WTC11 (cell line): ENCODE measurements at regions not wholly inside any gene's neighbourhood (a gene's known extent, or its start where the extent isn't known, plus 50 kb on each side); places are given as distances from the start of the nearest gene placed in this dataset.

ENCODE experiments used
- ERG ChIP-seq: fragments of 250-450 bp; sonication (Bioruptor Pico); IDR thresholded peaks from 2 replicates; pipeline ENCODE4 v1.8.0; 2021; ENCODE audit warnings: mild to moderate bottlenecking
- GRHL2 ChIP-seq: fragments of 250-450 bp; sonication (Bioruptor Pico); IDR thresholded peaks from 2 replicates; pipeline ENCODE4 v1.8.0; 2022; ENCODE audit warnings: mild to moderate bottlenecking, moderate library complexity; ENCODE audit not compliant: insufficient replicate concordance, severe bottlenecking
- RORB ChIP-seq: fragments of 250-450 bp; sonication (Bioruptor Pico); IDR thresholded peaks from 2 replicates; pipeline ENCODE4 v1.9.0; 2021; ENCODE audit warnings: mild to moderate bottlenecking
- ZNF671 ChIP-seq: fragments of 250-450 bp; sonication (Bioruptor Pico); IDR thresholded peaks from 2 replicates; pipeline ENCODE4 v1.8.0; 2021; ENCODE audit warnings: mild to moderate bottlenecking
- TF ChIP-seq, protein P1 (sequence below): sonication (generic); formaldehyde crosslinking; IDR thresholded peaks from 2 replicates; pipeline ENCODE4 v1.8.0; 2023; ENCODE audit warnings: missing genetic modification reagents
- TF ChIP-seq, protein P2 (sequence below): sonication (generic); formaldehyde crosslinking; IDR thresholded peaks from 2 replicates; pipeline ENCODE4 v1.8.1; 2023; ENCODE audit warnings: mild to moderate bottlenecking, moderate library complexity, missing genetic modification reagents

DNA sequence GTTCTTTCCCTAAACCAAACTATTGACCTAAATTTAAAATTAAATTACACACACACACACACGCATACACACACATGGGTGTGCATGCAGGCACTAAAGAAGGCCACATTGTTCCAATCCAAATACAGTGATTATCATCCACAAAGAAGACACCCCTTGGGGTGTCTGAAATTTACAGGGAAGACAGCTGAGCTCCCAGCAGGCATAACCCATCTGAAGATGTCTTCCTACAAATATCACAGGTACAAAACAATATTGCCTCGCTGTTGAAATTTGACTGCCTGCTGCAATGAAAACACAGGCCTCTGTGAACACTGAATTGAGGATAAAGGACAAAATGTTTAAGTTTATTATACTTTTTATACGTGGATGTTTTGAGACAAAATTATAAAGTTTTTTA lies 50.2 kb upstream of the SLC7A11 start (continued):
- TF ChIP-seq, protein P1, sequence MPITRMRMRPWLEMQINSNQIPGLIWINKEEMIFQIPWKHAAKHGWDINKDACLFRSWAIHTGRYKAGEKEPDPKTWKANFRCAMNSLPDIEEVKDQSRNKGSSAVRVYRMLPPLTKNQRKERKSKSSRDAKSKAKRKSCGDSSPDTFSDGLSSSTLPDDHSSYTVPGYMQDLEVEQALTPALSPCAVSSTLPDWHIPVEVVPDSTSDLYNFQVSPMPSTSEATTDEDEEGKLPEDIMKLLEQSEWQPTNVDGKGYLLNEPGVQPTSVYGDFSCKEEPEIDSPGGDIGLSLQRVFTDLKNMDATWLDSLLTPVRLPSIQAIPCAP (CRISPR knock-in tag) = no peak
- TF ChIP-seq ERG (CRISPR knock-in tag) = no peak
- TF ChIP-seq ZNF671 = no peak
- TF ChIP-seq GRHL2 (CRISPR knock-in tag) = no peak
- TF ChIP-seq RORB (CRISPR knock-in tag) = no peak
- TF ChIP-seq, protein P2, sequence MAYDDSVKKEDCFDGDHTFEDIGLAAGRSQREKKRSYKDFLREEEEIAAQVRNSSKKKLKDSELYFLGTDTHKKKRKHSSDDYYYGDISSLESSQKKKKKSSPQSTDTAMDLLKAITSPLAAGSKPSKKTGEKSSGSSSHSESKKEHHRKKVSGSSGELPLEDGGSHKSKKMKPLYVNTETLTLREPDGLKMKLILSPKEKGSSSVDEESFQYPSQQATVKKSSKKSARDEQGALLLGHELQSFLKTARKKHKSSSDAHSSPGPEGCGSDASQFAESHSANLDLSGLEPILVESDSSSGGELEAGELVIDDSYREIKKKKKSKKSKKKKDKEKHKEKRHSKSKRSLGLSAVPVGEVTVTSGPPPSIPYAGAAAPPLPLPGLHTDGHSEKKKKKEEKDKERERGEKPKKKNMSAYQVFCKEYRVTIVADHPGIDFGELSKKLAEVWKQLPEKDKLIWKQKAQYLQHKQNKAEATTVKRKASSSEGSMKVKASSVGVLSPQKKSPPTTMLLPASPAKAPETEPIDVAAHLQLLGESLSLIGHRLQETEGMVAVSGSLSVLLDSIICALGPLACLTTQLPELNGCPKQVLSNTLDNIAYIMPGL (CRISPR knock-in tag) = no peak
